ENCODE measurements at regions not wholly inside any gene's neighbourhood (a gene's known extent, or its start where the extent isn't known, plus 50 kb on each side); places are given as distances from the start of the nearest gene placed in this dataset.

DNA sequence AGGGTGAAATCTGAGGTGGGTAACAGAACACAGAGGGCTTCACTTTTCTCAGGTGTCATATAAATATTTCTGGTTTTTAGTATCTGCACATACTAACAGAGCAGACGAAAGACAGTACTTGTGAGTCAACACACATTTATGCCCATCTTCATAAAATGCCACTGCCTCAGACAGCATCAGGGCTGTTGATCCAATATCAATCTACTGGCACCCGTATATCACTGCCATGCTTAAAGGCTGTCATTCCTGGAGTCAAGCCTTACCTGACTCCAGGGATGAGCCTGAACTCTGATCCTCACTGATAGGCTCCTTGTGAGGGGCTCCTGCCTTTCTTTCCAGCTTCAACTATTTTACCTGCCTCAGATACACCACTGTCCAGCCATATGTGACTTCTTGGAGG lies 595.7 kb downstream of the TFAP2B start:
- ATAC-seq (no peak), DNase-seq (no peak)
- H3K4me3 Mint-ChIP-seq = no peak overlapping the region
- H3K27me3 Mint-ChIP-seq = no peaks in the 10 kb centered on the region
- intact Hi-C loops (cut with micrococcal nuclease) = no loop called here
- H3K4me1 Mint-ChIP-seq (ENCODE audit: low read depth) = no peaks in the 10 kb centered on the region
- ChIA-PET CTCF (no interaction called here), POLR2A (no interaction called here)
- peaks cover 1% of the 10 kb centered on the region for H3K9me3 Mint-ChIP-seq
- no peak overlapping the region for H3K27ac Mint-ChIP-seq
- no peaks in the 10 kb centered on the region for H3K36me3 Mint-ChIP-seq (ENCODE audit: low read depth)
- TF ChIP-seq, protein P1, sequence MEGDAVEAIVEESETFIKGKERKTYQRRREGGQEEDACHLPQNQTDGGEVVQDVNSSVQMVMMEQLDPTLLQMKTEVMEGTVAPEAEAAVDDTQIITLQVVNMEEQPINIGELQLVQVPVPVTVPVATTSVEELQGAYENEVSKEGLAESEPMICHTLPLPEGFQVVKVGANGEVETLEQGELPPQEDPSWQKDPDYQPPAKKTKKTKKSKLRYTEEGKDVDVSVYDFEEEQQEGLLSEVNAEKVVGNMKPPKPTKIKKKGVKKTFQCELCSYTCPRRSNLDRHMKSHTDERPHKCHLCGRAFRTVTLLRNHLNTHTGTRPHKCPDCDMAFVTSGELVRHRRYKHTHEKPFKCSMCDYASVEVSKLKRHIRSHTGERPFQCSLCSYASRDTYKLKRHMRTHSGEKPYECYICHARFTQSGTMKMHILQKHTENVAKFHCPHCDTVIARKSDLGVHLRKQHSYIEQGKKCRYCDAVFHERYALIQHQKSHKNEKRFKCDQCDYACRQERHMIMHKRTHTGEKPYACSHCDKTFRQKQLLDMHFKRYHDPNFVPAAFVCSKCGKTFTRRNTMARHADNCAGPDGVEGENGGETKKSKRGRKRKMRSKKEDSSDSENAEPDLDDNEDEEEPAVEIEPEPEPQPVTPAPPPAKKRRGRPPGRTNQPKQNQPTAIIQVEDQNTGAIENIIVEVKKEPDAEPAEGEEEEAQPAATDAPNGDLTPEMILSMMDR (IDR thresholded peaks at IDR 0.05) = no peak

DNA sequence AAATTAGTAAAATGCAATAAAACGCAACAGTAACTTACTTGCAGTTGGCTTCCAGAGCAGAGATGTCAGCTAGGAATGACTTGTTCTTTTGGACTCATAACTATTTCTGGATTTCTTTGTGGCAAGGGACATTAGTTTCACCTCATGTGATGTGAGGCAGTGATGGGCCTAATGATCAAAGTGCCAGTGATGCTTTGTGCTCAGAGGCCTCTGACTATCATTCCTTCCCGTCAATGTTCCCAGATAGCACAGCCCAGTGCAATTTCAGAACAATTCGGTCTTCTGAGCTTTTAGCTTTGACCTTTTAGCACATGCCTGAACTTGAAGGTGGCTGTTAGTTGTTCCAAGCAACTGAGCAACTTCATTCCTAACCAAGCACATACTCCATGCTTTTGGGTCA lies 596.8 kb downstream of the TFAP2B start:
- Mint-ChIP-seq H3K36me3 (ENCODE audit: low read depth) (no peaks in the 10 kb centered on the region), H3K4me1 (ENCODE audit: low read depth) (no peaks in the 10 kb centered on the region), H3K27ac (no peak overlapping the region), H3K27me3 (no peaks in the 10 kb centered on the region), H3K4me3 (no peak overlapping the region), H3K9me3 (peaks cover 1% of the 10 kb centered on the region)
- intact Hi-C loops (cut with micrococcal nuclease) = no loop called here
- ChIA-PET CTCF (no interaction called here), POLR2A (no interaction called here)
- DNase-seq (no peak), ATAC-seq (no peak)
- TF ChIP-seq, protein P1 (IDR thresholded peaks at IDR 0.05) = no peak

DNA sequence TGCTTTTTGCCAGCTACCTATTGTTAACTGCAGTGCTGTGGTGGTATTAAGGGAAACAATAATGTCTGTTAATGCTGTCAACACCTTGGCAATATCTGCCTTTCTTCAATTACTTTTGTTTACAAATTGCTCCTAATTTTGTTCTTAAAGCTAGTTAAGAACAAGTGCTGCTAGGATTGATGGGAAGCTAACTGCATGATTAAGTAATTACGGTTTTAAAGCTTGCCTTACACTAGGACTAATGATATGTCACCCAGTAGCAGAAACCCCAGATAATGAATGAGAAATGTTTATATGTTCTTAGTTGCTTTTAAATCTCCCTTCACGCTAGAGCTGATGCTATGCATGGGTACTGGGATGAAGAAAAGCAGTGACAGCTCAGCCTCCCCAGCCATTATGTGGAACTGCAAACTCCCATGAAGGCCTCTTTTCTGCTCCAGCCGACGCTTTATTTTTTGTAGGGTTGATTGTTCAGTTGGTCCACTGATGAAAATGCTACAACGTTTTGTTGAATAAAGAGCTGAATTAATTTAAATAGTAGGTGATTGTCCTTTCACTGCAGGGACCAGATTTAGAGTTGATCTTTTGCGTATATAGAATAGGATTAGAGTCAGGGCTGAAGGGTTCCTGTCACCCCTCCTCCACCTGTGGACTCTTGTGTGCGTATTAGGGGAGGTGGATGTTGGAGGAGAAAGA lies 610.5 kb downstream of the TFAP2B start:
- intact Hi-C loops (cut with micrococcal nuclease) = no loop called here
- H3K4me1 Mint-ChIP-seq (ENCODE audit: low read depth) = peaks cover 2% of the 10 kb centered on the region
- TF ChIP-seq, protein P1 (IDR thresholded peaks at IDR 0.05) = no peak
- no peaks in the 10 kb centered on the region for H3K36me3 Mint-ChIP-seq (ENCODE audit: low read depth)
- ChIA-PET POLR2A (no interaction called here), CTCF (no interaction called here)
- ATAC-seq = no peak
- H3K27ac Mint-ChIP-seq = no peak overlapping the region
- no peak for DNase-seq
- peaks cover 7% of the 10 kb centered on the region for H3K9me3 Mint-ChIP-seq
- no peak overlapping the region for H3K4me3 Mint-ChIP-seq
- H3K27me3 Mint-ChIP-seq = no peaks in the 10 kb centered on the region

DNA sequence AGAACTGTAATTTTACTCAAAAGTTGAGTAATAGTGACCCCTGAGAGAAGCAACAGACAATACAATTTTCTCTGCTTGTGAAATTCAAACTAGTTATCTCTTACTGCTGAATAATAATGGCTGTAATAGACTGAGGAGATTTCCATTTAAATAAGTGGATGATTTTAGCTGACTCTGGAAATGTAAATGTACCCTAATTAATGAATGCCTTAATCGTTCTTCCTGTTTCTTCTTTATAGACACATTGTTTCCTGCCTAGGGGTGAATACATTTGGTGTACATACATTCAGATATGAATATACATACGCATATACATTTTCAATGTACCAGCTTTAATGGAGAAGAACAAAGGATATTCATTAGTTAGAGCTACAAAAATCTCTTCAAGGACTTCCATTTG lies 611.9 kb downstream of the TFAP2B start:
- no peak for ATAC-seq
- no peak overlapping the region for H3K27ac Mint-ChIP-seq
- ChIA-PET POLR2A (no interaction called here), CTCF (no interaction called here)
- no peaks in the 10 kb centered on the region for H3K27me3 Mint-ChIP-seq
- peaks cover 2% of the 10 kb centered on the region for H3K4me1 Mint-ChIP-seq (ENCODE audit: low read depth)
- TF ChIP-seq, protein P1 (IDR thresholded peaks at IDR 0.05) = no peak
- no peak overlapping the region for H3K4me3 Mint-ChIP-seq
- H3K36me3 Mint-ChIP-seq (ENCODE audit: low read depth) = no peaks in the 10 kb centered on the region
- H3K9me3 Mint-ChIP-seq = peaks cover 7% of the 10 kb centered on the region
- intact Hi-C loops (cut with micrococcal nuclease) = no loop called here
- no peak for DNase-seq

DNA sequence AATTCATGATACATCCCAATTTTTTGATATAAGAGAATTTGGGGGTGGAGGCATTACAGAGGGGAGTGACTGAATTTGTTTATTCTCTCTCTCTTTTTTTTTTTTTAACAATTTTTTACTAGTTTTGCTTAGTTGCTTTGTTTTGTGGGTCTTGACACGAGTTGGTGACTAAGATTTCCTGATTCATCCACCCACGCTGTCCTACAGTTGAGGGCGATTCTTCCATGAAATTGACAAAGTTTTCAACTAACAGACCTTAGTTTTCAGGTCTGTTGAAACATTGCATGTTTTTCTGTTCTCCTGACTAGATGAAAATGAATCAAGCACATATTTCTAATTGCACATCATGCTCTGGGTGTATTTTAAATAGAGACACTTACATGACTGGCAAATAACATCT lies 613.8 kb downstream of the TFAP2B start:
- no peak overlapping the region for H3K27ac Mint-ChIP-seq
- no peak for ATAC-seq
- no peaks in the 10 kb centered on the region for H3K36me3 Mint-ChIP-seq (ENCODE audit: low read depth)
- peaks cover 2% of the 10 kb centered on the region for H3K4me1 Mint-ChIP-seq (ENCODE audit: low read depth)
- H3K4me3 Mint-ChIP-seq = no peak overlapping the region
- POLR2A ChIA-PET = no interaction called here
- H3K9me3 Mint-ChIP-seq = peaks cover 5% of the 10 kb centered on the region
- TF ChIP-seq, protein P1 (IDR thresholded peaks at IDR 0.05) = no peak
- no peaks in the 10 kb centered on the region for H3K27me3 Mint-ChIP-seq
- intact Hi-C loops (cut with micrococcal nuclease) = no loop called here
- CTCF ChIA-PET = no interaction called here
- DNase-seq = peak; percentile 10
